ENCODE measurements at regions not wholly inside any gene's neighbourhood (a gene's known extent, or its start where the extent isn't known, plus 50 kb on each side); places are given as distances from the start of the nearest gene placed in this dataset.
"Not testable (repeated sequence)": the region's sequence is repeated elsewhere in the genome, so short reads cannot be mapped to it uniquely, and the experiment has no call there.

- H3K27me3 ChIP-seq: no peaks in the 10 kb centered on the region
- H3K36me3 ChIP-seq: no peaks in the 10 kb centered on the region
- intact Hi-C loops (cut with DNase I): no loop called here
- ATAC-seq (no peak), DNase-seq (no peak)
- no peak overlapping the region for H3K4me3 ChIP-seq
- H3K9me3 ChIP-seq: no peaks in the 10 kb centered on the region
- H3K27ac ChIP-seq: no peak overlapping the region
- no peaks in the 10 kb centered on the region for H3K4me1 ChIP-seq
- TF ChIP-seq, protein P1, sequence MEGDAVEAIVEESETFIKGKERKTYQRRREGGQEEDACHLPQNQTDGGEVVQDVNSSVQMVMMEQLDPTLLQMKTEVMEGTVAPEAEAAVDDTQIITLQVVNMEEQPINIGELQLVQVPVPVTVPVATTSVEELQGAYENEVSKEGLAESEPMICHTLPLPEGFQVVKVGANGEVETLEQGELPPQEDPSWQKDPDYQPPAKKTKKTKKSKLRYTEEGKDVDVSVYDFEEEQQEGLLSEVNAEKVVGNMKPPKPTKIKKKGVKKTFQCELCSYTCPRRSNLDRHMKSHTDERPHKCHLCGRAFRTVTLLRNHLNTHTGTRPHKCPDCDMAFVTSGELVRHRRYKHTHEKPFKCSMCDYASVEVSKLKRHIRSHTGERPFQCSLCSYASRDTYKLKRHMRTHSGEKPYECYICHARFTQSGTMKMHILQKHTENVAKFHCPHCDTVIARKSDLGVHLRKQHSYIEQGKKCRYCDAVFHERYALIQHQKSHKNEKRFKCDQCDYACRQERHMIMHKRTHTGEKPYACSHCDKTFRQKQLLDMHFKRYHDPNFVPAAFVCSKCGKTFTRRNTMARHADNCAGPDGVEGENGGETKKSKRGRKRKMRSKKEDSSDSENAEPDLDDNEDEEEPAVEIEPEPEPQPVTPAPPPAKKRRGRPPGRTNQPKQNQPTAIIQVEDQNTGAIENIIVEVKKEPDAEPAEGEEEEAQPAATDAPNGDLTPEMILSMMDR (IDR thresholded peaks at IDR 0.05): no peak
Measured at GRCh38 chr6:164345327-164345726, 930.8 kb downstream of the QKI start.

GRCh38 chr6:164344801-164345291, 930.3 kb downstream of the QKI start:
- Histone ChIP-seq H3K4me3 (no peak overlapping the region), H3K27me3 (no peaks in the 10 kb centered on the region), H3K4me1 (no peaks in the 10 kb centered on the region), H3K9me3 (no peaks in the 10 kb centered on the region), H3K36me3 (no peaks in the 10 kb centered on the region), H3K27ac (no peak overlapping the region)
- intact Hi-C loops (cut with DNase I): no loop called here
- TF ChIP-seq, protein P1 (IDR thresholded peaks at IDR 0.05): no peak
- ATAC-seq: no peak
- DNase-seq: no peak

DNA sequence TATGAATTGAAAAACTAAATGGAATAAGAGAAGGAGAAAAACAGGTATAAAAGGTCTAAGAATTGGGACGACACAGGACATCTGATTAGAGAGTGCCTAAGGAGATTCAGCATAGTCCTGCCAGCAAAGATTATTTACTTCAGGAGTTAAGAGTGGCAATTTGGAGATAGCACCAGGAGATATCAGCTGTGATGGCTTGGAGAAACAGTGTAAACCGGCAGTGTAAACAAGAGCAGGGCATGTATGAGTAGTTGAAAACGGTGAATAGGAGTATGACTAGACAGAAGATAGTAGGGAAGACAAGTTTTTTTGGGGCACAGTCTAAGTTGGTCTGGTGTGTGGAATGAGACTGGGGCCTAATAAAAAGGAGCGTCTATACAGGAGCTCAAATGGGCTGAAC, 924.9 kb downstream of the QKI start:
- H3K27ac ChIP-seq; DNase-seq; H3K27me3 ChIP-seq; H3K4me3 ChIP-seq; ATAC-seq; H3K4me1 ChIP-seq; H3K36me3 ChIP-seq; intact Hi-C loops (cut with DNase I): not testable (repeated sequence)
- H3K9me3 ChIP-seq: peaks cover 0 to 15% of the 10 kb centered on the region in 2 donors

DNA sequence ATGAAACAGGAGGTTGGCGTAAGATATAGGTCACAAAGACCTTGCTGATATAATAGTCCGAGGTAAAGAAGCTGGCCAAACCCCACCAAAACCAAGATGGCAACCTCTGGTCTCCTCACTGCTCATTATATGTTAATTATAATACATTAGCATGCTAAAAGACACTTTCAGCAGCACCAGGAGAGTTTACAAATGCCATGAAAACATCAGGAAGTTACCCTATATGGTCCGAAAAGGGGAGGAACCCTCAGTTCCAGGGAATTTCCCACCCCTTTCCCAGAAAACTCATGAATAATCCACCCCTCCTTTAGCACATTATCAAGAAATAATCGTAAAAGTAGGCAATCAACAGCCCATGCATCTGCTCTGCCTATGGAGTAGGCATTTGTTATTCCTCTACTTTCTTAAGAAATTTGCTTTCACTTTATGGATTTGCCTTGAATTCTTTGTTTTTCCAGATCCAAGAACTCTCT, 923.4 kb downstream of the QKI start:
- H3K4me1 ChIP-seq: no peaks in the 10 kb centered on the region
- ATAC-seq: no peak

GRCh38 chr6:164337024-164337924, 922.8 kb downstream of the QKI start:
- no peak overlapping the region for H3K27ac ChIP-seq
- intact Hi-C loops (cut with DNase I): no loop called here
- no peak overlapping the region for H3K4me3 ChIP-seq
- H3K36me3 ChIP-seq: no peaks in the 10 kb centered on the region
- no peak for ATAC-seq
- H3K9me3 ChIP-seq: peaks cover 0 to 15% of the 10 kb centered on the region in 2 donors
- no peaks in the 10 kb centered on the region for H3K27me3 ChIP-seq
- no peaks in the 10 kb centered on the region for H3K4me1 ChIP-seq
- TF ChIP-seq, protein P1 (IDR thresholded peaks at IDR 0.05): no peak
- peak in 1 of 4 donors; percentile 79 for DNase-seq

More for the DNA sequence above, 923.4 kb downstream of the QKI start:
- no peak overlapping the region for H3K4me3 ChIP-seq
- no peak for DNase-seq
- H3K27me3 ChIP-seq: no peaks in the 10 kb centered on the region
- intact Hi-C loops (cut with DNase I): no loop called here
- H3K9me3 ChIP-seq: peaks cover 0 to 15% of the 10 kb centered on the region in 2 donors
- no peak overlapping the region for H3K27ac ChIP-seq
- H3K36me3 ChIP-seq: no peaks in the 10 kb centered on the region
- TF ChIP-seq, protein P1 (IDR thresholded peaks at IDR 0.05): no peak
